GM19240 (cell line): ENCODE measurements at regions not wholly inside any gene's neighbourhood (a gene's known extent, or its start where the extent isn't known, plus 50 kb on each side); places are given as distances from the start of the nearest gene placed in this dataset.

Experiments used
- DNase-seq: peaks from one replicate; pipeline ENCODE4 v3.0.0; 2011; ENCODE audit warnings: low spot score; ENCODE audit not compliant: insufficient read length

DNA sequence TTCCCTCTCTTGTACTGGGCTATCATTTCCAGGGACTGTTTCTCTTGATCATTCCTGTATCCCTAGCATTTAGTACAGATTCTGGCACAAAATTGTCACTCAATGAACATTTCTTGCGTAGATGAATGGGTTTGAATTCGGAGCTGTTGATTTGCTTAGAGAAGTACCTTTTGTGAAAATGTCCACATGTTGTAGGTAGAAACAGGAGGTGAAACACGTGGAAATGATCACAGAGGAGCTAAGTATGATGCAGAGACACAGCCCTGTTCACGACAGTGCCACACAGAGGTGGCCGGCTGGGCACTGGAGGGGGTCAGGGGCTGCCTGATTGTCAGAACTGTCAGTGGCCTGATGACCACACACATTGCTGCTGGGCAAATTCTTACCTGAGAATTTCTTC lies 196.1 kb upstream of the PRKCQ start:
- DNase-seq = no peak

DNA sequence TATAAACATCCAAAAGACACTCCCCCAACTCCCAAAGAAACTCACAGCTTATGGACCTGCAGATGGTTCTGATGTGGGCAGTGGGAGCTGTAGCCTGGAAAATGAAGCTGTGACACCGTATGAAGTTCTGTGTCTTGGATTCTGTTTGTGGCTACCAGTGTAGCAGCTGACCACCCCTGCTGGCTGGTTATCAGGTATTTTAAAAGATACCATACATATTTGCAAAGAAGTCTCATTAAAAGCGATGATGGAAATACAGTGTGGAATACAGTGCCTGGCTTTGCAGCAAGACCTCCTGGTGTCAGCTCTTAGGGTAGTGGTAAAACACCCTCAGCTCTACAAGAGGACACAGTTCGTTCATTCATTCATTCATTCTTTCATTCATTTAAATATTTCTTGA lies 194.3 kb upstream of the PRKCQ start:
- DNase-seq = no peak

DNA sequence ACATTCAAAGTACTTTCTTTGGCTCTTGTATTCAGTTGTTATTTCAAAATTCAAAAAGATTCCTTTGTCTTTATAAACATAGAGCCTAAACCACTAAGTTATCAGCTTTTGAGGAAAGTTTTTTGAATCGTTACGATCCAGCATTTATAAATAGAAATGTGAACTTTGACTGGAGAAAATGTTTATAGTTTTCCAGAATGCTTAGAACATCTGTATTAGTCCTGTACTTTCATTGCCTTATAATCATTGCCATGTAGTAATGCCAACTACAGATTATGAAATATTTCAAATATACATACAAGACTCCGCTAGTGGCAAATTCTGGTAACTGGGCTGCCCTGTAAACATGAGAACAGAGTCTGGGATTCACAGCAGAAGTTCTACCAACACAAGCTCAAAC lies 191.3 kb upstream of the PRKCQ start:
- DNase-seq = no peak

DNA sequence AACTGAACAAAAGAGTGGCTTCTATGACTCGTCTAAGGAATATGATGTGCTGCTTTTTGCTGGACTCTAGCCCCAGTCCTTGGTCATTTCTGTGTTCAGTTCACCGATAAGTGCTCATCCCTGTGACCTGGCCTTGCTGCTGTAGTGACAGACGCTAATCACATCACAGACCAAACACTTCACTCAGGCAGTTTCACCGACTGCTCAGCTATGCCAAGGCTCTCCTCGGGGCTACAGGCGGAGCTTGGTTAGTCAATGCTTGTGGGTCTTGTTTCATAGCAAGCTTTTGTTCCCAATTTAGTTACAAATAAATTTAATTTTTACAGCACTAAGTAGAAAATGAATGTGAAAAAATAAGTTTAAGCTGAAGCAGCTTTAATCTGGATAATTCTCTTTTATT lies 190.8 kb upstream of the PRKCQ start:
- no peak for DNase-seq

DNA sequence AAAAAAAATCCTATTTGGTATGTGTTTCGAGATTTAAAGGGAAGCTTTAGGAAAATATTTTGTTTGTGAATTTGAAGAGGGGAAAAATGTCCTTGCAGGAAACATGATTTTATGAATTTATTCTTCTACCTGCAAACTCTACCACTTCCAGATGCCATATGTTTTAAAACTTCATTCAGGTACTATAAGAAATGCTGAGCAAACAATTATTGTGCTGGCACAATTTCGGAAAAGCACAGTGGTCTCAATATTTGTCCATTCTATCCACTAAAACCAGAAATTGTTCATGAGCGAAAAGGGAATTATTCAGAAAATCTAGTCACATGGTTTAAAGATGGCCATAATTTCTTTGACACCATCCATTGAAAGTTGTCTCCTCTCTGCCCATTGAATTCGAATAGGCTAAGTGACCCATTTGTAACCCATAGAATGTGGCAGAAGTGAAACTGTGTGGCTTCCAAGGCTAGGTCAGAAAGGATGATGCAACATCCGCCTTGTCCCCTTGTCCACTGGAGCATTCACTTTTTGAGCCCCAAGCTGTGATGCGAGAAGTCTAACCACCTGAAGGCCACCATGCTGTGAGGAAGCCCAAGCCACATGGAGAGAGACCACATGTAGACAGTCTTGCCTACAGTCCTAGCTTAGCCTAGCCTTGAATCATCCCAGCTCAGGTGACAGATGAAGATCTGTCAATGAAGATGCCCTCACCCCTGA lies 189.8 kb upstream of the PRKCQ start:
- no peak for DNase-seq

DNA sequence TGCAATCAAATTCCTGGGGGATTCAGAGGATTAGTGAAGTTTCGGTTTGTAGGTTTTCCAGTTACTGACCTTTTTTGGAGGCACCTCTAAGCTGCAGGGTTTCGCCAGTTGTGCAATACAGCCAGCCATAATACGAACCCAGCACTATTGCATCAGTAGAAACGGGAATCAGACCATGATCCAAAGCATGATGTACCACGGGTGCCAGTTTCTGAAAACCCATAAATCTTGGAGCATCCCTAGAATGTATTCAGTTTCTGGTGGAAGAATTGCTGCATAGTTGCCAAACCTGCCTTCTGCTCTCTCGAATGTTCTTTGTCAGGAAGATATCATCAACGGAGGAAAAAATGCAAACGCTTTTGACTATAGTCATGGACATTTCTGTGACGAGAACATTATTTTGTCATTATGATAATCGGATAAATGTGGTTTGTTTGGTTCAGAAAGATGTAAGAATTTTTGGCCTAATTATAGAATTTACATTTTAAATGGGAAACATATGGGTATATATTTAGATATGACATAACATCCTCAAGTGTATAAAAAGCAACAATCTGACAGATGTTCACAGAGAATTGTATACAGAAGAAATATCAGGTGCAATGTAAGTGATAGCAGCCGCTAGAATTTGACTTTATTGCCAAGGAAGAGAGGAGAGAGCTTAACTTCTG lies 186.2 kb upstream of the PRKCQ start:
- no peak for DNase-seq

DNA sequence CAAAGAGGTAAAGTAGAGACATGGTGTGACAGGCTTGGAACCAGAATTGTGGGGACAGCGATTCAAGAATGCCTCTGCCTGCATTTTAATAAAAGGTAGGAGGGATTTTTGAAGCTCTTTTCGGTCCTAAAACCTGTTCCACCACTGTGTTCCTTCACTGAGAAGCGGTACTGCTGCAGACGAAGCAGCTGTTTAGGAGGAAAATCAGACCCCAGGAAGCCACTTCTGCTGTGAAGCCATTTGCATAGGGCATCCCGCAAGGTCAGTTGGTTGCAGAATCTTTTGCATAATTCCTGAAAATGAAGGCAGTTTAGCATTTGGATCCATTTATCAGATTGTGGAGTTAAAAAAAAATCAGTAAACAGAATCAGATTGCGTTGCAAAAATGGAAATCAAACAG lies 183.3 kb upstream of the PRKCQ start:
- DNase-seq = no peak

DNA sequence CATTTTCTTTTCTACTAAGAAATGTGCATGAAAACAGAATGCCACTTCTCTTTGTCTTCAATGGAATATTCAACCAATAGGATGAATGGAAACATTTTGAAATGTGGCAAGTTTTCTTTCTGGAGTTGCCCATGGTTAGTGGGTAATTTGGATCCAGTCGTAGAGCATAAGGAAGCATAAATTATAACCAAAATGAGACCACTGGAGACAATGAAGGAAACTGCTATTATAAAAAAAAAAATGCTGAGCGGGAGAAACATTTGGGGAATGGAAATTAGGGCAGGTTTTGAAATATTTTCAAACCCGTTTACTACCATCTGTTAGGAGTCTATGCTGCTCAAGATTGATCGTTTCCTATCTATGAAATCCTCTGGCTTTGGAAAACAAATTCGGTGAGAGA lies 182.9 kb upstream of the PRKCQ start:
- DNase-seq = no peak

DNA sequence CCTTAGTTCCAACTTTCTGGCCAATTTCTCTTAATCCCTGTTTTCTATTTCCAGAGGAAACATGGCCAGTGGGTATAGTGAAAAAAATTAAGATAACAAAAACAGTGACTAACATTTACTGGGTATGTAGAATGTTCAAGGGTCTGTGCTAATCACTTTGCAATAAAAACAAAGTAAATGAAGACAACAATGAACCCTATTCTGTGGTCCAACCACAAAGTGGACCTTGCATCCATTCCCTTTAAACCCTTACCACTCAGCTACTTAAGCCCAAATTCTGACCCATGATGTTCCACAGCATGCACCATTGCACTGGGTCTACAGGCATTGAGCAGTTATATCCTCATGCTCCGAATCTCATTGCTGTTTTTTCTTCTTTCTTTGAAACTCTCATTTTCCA lies 179.9 kb upstream of the PRKCQ start:
- no peak for DNase-seq

DNA sequence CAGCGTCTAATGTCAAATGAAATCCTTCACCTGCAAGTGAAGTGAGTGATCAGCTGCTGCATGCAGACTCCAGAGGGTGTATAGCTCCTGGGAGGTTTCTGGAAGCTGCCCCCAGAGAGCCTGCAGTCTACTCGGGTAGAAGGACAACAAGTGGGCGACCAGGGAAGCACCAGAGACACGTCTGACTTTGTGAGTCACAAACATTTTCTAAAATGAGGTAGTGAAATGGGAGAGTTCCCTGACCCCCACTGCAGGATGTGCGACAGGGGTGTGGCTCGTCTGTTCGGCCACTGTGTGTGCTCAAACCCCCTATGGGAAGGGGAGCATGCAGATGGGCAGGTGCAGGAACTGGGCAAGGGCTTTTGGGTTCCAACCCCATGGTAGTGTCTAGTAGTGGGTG lies 177.1 kb upstream of the PRKCQ start:
- no peak for DNase-seq

DNA sequence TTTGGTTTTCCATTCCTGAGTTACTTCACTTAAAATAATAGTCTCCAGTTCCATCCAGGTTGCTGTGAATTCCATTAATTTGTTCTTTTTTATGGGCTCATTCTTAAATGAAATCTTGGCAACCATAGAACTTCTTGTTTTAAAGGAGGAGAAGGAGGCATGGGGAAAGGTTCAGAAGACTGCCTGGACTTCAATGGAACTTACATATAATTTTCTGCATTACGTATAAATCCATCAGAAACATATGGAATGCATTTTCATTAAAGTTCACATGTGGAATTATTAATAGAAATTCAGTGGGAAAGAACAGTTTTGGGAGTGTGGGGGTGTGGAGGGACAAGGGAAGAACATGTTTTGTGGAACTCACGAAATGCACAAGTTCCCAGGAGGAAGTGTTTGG lies 176.6 kb upstream of the PRKCQ start:
- DNase-seq = no peak

DNA sequence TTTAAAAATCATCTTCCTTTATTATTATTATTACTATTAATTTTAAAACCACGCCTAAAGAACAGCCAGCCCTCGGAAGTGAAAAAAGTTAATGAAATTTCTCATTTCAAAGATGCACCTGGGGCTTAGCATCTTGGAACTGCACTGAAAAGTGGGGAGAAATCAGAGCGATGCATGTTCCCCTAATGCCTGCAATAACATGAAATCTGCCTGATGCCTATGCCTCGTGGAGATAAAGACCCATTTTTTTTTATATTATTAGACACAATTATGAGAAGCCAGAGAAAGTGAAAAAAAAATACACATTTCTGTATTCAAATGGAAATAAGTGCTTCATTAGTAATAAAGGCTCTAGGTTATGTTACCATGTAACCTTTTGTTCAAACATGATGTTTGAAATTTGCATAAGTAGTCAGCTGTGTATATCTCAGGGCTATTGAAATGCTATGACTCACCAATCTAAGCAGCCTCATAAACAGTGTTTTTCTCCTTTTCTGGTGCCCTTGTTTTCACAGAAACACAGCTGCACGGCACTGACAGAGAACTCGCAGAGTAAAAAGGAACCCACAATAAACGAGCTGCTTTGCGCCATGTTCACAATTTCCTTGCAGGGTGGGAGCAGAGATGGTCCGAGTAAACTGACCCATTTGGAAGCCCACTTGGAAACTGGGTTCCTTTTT lies 175.8 kb upstream of the PRKCQ start:
- DNase-seq = no peak

DNA sequence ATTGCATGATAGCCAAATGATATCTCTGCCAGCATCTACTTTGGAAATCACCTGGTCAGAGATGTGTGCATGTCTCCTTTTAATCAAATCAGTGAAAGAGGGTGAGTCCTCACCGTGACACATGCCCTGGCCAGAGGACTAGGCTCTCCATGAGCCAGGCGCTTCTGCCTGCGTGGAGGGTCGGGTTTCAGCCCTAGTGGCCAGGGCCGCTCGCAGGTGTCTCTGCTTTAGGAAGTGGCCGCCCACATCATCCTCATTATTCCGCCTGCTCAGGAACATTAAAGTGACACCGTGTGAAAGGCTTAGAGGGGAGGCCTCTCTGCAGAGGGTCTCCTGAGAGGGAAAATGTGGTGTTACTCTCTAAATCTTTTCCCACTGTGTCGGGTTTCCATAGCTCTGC lies 173.6 kb upstream of the PRKCQ start:
- no peak for DNase-seq

DNA sequence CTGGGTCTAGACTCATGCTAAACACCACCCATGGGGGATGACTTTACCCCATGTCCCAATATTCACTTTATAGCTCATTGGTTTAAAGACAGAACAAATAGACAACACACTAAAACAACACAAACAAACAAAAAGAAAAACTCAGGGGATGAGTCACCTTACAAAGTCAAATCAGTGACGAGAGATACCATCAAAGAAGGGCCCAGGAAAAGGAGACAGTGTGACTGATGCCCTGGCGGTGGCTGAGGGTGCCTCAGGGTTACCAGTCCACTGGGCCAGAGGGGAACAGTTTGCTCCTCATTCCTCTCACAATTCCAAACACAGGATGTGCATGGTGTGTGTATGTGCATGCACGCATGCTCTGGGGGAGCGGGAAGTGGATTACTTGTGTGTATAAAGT lies 171.3 kb upstream of the PRKCQ start:
- no peak for DNase-seq

DNA sequence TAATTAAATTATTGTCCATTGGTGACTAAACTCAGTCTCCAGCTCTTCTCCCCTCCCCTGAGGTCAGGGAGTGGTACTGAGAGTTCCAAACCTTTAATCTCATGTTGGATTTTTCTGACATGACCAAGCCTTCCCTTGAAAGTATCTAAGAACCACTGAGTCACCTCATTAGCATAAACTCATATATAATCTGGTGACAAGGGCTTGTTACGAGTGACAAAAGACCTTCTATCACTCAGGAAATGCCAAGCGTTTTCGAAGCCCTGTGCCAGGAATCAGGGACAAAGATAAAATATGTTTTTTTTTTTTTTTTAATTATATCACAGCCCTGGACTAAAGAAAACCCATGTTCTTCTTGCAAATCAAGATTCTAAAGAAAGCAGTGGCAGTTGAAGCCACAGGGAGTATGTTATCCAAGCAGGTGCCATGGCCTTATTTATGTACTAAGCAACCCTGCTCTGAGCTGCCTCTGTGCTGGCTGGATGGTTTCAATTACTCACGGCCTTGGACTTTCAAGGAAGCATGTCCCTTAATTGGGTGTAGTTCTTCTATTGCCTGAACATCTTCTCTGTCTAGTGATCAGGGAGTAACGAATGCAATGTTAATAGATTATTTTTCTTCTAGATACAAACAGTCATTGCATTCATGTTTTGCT lies 169.0 kb upstream of the PRKCQ start:
- DNase-seq = no peak

DNA sequence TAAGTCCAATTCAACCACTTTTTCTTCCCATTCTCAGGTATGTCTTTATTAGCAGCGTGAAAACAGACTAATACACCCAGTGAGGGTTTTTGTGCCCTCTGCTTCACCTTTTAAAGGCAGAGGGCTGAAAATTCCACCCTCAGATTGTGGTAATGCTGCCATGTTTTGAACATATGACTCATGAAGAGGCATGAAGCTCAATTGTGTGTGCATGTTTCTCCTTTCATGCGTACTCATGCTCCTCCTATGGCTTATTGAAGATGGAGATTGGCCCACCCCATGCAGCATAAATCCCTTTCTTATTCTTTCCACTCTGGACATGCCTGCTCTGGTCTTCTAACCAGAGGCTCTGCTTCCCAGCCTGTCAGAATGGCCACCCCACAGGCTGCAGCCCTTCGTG lies 168.0 kb upstream of the PRKCQ start:
- no peak for DNase-seq

DNA sequence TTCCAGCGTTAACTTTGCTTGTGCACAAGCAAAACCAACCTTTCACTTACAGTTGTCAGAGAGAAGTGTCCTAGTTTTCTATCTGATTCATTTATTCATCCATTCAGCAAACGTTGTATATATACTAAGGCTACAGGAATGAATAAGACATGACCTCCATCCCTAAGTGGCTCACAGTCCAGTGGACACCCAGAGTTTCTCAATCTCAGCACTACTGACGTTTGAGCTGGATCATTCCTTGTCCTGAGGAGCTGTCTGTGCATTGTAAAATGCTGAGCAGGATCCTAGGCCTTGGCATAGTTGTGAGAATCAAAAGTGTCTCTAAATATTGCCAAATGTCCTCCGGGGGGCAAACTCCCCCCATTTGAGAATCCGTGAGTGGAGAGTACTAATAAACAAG lies 166.7 kb upstream of the PRKCQ start:
- DNase-seq = no peak

DNA sequence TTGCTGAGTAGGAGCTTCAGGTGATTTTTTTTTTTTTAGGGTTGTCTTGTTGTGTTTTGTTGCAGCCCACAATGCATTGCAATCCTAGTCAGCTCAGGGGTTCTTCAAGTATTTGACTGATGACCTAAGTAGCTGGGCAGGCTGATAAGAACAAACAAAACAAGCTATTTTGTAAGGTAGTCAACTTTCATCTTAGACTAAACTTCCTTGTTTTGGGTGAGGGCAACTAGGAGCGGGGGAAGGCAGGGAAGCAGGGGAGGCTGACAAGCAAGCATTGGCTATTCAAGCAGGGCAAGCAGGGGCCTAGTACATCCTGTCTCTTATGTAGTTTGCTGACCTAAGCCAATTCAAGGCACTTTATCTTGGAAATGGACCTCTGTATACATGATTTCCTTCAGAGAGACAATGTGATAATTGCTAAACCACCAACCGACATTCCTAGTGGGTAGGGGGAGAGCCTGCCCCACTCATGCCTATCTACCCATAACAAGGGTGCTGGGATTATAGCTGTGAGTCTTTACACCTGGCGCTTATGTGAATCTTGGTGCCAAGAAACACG lies 163.3 kb upstream of the PRKCQ start:
- no peak for DNase-seq

DNA sequence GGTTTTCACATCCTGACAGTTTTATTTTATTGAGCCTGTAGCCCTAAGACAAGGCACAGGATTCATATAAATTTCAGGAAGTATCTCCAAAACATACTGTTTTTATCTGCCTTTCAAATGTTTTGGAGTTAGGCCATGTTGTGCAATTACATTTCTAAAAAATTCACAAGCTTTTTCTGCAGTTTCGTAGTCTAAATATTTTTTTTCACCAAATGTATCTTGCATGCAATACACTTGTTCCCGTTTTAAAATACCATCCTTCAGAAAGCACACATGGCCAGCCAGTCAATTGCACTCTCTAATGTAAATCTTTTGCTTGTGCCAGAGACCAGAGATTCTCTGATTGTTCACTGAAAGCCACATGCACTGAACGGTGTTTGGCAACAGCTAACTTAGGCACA lies 161.5 kb upstream of the PRKCQ start:
- DNase-seq = no peak

DNA sequence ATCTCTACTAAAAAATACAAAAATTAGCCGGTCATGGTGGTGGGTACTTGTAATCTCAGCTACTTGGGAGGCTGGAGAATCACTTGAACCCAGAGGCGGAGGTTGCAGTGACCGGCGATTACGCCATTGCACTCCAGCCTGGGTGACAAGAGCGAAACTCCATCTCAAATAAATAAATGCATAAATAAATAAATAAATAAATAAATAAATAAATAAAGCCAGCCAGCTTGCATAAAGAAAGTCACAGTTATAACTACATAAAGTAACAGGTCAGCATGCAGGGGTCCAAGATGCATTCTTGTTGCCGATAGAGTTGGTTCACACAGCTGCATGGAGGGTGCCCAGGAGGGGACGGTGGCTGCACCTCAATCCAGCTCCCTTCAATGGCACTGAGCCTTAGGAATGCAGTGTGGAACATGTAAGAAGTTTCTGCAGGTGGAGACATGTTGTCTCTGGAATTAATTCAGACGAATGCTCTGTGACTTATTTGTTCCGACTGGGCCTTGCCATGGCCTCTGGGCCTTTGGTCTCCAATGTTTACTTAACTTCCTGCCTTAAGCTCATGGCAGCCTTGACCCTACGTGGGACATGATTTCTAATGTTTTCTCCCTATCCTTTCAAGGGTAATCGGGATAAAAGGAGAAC lies 159.6 kb upstream of the PRKCQ start:
- no peak for DNase-seq

DNA sequence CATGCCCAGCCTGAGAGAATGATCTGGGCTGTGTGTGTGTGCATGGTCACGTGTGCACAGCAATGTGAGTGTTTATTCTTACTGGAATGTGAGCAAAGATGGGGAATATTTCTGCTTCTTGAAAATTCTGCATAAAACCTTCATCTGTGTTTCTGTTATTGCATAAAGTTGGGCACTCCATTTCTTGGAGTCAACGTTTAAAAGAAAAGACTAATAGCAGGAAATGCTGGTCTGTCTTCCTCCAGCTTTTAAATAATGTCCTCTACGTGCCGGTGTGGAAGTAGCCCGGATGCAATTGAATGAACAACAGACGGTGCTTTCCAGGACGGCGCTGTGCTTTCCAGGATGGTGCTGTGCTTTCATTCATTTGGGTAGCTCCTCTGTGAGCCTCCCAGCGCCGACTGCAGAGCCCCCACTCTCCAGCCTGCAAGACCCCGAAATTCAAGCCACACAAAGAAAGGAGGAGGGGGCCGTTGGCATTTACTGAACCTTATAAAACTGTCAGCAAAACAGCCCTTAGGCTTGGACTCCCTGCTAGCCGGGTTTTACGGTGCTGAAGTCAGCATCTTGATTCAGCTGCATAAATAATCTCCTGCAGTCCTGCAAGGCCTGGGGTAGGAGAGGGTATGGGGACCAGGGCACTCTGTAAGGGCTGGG lies 158.2 kb upstream of the PRKCQ start:
- DNase-seq = no peak
